Pancreas (tissue), 10 donors: ENCODE measurements at regions not wholly inside any gene's neighbourhood (a gene's known extent, or its start where the extent isn't known, plus 50 kb on each side); places are given as distances from the start of the nearest gene placed in this dataset.

Experiments used
- ATAC-seq, 4 donors: fragments of 200-7000 bp; cut with Tn5 transposase; one replicate each; pipeline versions ENCODE4 v1.8.0 to v1.9.1; 2020; ENCODE audit warnings: mild to moderate bottlenecking in 4 of 4, moderate library complexity in 4 of 4
- DNase-seq, 6 donors: peaks; one replicate each; pipeline ENCODE4 v3.0.0-alpha.2; 2020
- FAIRE-seq: peaks from 2 replicates; lab custom pipeline; 2012; peaks lifted over from hg19 to GRCh38; lab: Jason Lieb, UNC
- H3K27ac ChIP-seq, 4 donors: fragments of 200-600 bp; sonication (generic); 1 replicate in 3 of 4; 2 replicates in 1 of 4; pipeline versions ENCODE4 v1.5.0 to v1.8.0; 2020
- H3K27me3 ChIP-seq, 4 donors: fragments of 200-600 bp; one replicate each; pipeline ENCODE4 v1.8.0; 2021
- H3K36me3 ChIP-seq, 3 donors: fragments of 200-600 bp; sonication (generic) in 1 of 3; one replicate each; pipeline versions ENCODE4 v1.5.0 to v1.8.0; 2020 to 2021
- H3K4me1 ChIP-seq, 3 donors: fragments of 200-600 bp; one replicate each; pipeline ENCODE4 v1.8.0; 2021
- H3K4me3 ChIP-seq, 4 donors: fragments of 200-600 bp; sonication (generic) in 2 of 4; one replicate each; pipeline versions ENCODE4 v1.5.0 to v1.8.0; 2020 to 2021
- H3K9me3 ChIP-seq, 4 donors: fragments of 200-600 bp; one replicate each; pipeline ENCODE4 v1.8.0; 2021
- WGBS, 2 donors: extraction: QIAGEN DNeasy Blood & Tissue Kit; methylation state at CpG; one replicate each; pipeline ENCODE4 v1.1.7; 2013; 5-methylcytosine and 5-hydroxymethylcytosine counted together
- intact Hi-C, 3 donors: fragments of 100-400 bp; cut with DNase I; formaldehyde crosslinking; loops; one replicate each; pipeline versions ENCODE4 v1.11.1 to v1.14.2; 2022
- TF ChIP-seq, protein P1 (sequence below), 4 donors: fragments of 200-600 bp; sonication (generic) in 3 of 4; IDR thresholded peaks; one replicate each; pipeline versions ENCODE4 v1.5.0 to v1.8.0; 2021; ENCODE audit warnings: antibody characterized with exemption in 4 of 4
- donor health status: healthy with polysubstance abuse.
- donor health status: DM: no; HTN: no; CAD: no; lungs with moderate emphysema.
- donor health status: DM: no; HTN: no; CAD: no.
- donor health status: control.
- donor health status: control.
- donor health status: Bipolar disorder and iron deficiency.
- donor health status: DM: yes; HTN: yes; CAD: no.
- donor health status: DM: no; HTN: no; CAD: no.
- donor health status: DM: no; HTN: no; CAD: no.
- donor health status: DM: yes; HTN: yes; CAD: no.

GRCh38 chr3:117910820-117911521 is 1123.7 kb downstream of the IGSF11 start:
- H3K9me3 ChIP-seq: no peaks in the 10 kb centered on the region
- H3K27ac ChIP-seq: no peak overlapping the region
- H3K36me3 ChIP-seq: no peaks in the 10 kb centered on the region
- WGBS, 2 donors: 37 to 39% methylated on average over 3 of the region's 3 CpGs
- intact Hi-C loops: no loop called here
- no peaks in the 10 kb centered on the region for H3K4me1 ChIP-seq
- no peak overlapping the region for H3K4me3 ChIP-seq
- TF ChIP-seq, protein P1, sequence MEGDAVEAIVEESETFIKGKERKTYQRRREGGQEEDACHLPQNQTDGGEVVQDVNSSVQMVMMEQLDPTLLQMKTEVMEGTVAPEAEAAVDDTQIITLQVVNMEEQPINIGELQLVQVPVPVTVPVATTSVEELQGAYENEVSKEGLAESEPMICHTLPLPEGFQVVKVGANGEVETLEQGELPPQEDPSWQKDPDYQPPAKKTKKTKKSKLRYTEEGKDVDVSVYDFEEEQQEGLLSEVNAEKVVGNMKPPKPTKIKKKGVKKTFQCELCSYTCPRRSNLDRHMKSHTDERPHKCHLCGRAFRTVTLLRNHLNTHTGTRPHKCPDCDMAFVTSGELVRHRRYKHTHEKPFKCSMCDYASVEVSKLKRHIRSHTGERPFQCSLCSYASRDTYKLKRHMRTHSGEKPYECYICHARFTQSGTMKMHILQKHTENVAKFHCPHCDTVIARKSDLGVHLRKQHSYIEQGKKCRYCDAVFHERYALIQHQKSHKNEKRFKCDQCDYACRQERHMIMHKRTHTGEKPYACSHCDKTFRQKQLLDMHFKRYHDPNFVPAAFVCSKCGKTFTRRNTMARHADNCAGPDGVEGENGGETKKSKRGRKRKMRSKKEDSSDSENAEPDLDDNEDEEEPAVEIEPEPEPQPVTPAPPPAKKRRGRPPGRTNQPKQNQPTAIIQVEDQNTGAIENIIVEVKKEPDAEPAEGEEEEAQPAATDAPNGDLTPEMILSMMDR (IDR thresholded peaks at IDR 0.05): no peak
- FAIRE-seq (no peak), ATAC-seq (peak in 2 of 4 donors; percentile 60 to 86), DNase-seq (peak in 4 of 6 donors; percentile 17 to 67 (median 31))
- no peaks in the 10 kb centered on the region for H3K27me3 ChIP-seq

DNA sequence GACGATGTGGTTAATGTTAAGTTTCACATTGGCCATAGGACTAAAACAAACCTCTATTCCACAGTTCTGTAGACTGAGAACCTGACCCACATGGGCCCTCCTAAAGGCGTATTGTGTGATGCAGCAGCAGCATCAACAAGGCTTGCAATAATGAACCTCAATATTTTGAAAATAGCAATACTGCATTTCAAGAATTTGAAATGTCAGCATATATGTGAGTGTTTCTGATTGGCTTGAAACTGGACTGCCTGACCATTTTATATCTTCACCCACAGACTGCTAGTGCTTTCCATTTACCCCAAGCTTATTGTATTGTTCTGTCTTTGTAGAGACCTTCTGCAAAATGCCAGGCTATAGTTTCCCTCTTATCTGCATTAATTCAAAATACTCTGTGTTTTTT is 1122.3 kb downstream of the IGSF11 start:
- WGBS, 2 donors: 90 to 92% methylated on average over 2 of the region's 2 CpGs
- Histone ChIP-seq H3K9me3 (no peaks in the 10 kb centered on the region), H3K4me1 (no peaks in the 10 kb centered on the region), H3K27ac (no peak overlapping the region), H3K4me3 (no peak overlapping the region), H3K27me3 (no peaks in the 10 kb centered on the region), H3K36me3 (no peaks in the 10 kb centered on the region)
- FAIRE-seq (no peak), DNase-seq (no peak), ATAC-seq (no peak)
- intact Hi-C loops: no loop called here
- TF ChIP-seq, protein P1 (IDR thresholded peaks at IDR 0.05): no peak

DNA sequence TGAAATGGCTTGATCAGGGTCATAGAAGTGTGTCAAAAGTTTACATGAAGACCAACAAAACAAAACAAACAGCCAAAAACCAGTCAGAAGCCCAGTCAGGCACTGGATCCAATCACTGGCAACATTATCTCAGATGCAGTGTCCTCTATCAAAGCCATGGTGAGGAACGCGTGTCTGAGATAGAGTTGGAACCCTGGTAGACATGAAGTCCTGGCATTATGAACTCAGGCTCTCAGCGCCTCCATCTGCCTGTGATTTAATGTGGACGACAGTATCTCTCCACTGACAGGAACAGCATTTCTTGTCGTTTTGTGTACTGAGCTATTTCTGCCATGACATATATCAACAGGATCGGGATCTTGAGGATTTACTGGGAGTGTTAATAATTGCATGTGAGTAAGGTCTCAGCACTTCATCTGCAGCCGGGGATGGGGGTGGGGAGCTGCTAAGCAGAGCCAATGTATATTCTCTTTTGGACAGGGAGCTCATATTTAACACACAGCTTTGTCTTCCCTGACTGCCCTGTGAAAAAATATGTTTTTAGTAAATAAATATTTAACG is 1120.0 kb downstream of the IGSF11 start:
- 59 to 72% methylated on average over 8 of the region's 8 CpGs for WGBS, 2 donors
- no peak for FAIRE-seq
- intact Hi-C loops: no loop called here
- TF ChIP-seq, protein P1 (IDR thresholded peaks at IDR 0.05): no peak
- Histone ChIP-seq H3K9me3 (no peaks in the 10 kb centered on the region), H3K36me3 (no peaks in the 10 kb centered on the region), H3K4me1 (no peaks in the 10 kb centered on the region), H3K4me3 (no peak overlapping the region), H3K27ac (no peak overlapping the region), H3K27me3 (no peaks in the 10 kb centered on the region)
- ATAC-seq: no peak
- no peak for DNase-seq

GRCh38 chr3:117916839-117917238 is 1117.8 kb downstream of the IGSF11 start:
- FAIRE-seq (no peak), DNase-seq (no peak), ATAC-seq (no peak)
- H3K27me3 ChIP-seq: no peaks in the 10 kb centered on the region
- H3K4me3 ChIP-seq: no peak overlapping the region
- H3K4me1 ChIP-seq: no peaks in the 10 kb centered on the region
- H3K36me3 ChIP-seq: no peaks in the 10 kb centered on the region
- WGBS, 2 donors: 95 to 96% methylated on average over 2 of the region's 2 CpGs
- no peaks in the 10 kb centered on the region for H3K9me3 ChIP-seq
- no peak overlapping the region for H3K27ac ChIP-seq
- intact Hi-C loops: no loop called here
- TF ChIP-seq, protein P1 (IDR thresholded peaks at IDR 0.05): no peak

DNA sequence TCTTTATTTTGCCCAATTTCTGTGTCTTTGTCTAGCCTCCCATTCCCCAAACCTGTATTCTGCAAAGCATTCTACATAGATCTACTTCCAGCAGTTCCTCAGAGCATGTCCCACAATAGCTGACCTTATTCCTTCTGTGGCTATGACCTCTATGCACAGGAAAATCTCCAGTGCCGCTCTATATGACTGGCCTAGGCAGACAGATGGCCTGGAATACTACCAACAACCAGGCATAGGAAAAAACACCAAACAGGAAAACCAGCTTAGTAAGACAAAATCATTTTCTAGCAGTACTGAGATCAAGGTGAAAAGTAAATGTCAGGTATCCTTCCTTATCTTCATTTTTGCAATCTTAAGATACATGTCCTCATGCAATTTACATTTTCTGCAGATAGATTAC is 1115.0 kb downstream of the IGSF11 start:
- no peak overlapping the region for H3K27ac ChIP-seq
- intact Hi-C loops: no loop called here
- WGBS, 2 donors: 78 to 85% methylated on average over 1 of the region's 1 CpG
- no peak overlapping the region for H3K4me3 ChIP-seq
- H3K36me3 ChIP-seq: no peaks in the 10 kb centered on the region
- DNase-seq (no peak), ATAC-seq (no peak), FAIRE-seq (no peak)
- no peaks in the 10 kb centered on the region for H3K27me3 ChIP-seq
- H3K9me3 ChIP-seq: no peaks in the 10 kb centered on the region
- H3K4me1 ChIP-seq: no peaks in the 10 kb centered on the region
- TF ChIP-seq, protein P1 (IDR thresholded peaks at IDR 0.05): no peak
